ENCODE measurements at regions not wholly inside any gene's neighbourhood (a gene's known extent, or its start where the extent isn't known, plus 50 kb on each side); places are given as distances from the start of the nearest gene placed in this dataset.

DNA sequence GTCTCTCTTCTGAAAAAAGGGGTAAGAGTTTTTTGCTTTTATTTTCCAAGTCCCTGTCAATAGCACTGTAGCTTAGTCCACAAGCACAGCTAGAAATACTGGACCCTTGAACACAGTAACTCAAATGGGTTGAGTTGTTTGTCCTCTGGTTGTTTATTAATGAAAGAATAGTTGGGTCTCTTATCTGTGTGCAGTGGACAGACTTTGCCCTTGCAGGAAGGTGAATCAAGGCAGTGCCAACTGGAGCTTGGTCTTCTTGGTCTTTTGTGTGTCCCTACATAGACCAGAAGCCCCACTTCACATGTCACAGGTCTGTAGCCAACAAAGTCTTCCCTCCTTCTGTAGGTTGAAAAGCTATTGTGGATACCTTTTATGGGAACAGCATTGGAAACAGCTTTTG, 322.0 kb downstream of the AACS start:
- intact Hi-C loops (cut with DNase I): no loop called here
- Histone ChIP-seq H3K27ac (no peak overlapping the region), H3K4me1 (replicated peaks) (no peaks in the 10 kb centered on the region), H3K9me3 (no peaks in the 10 kb centered on the region), H3K4me3 (no peak overlapping the region), H3K36me3 (no peaks in the 10 kb centered on the region), H3K27me3 (replicated peaks; ENCODE audit: insufficient read depth) (no peaks in the 10 kb centered on the region)
- DNase-seq (ENCODE audit: low spot score): no peak
- TF ChIP-seq, protein P1, sequence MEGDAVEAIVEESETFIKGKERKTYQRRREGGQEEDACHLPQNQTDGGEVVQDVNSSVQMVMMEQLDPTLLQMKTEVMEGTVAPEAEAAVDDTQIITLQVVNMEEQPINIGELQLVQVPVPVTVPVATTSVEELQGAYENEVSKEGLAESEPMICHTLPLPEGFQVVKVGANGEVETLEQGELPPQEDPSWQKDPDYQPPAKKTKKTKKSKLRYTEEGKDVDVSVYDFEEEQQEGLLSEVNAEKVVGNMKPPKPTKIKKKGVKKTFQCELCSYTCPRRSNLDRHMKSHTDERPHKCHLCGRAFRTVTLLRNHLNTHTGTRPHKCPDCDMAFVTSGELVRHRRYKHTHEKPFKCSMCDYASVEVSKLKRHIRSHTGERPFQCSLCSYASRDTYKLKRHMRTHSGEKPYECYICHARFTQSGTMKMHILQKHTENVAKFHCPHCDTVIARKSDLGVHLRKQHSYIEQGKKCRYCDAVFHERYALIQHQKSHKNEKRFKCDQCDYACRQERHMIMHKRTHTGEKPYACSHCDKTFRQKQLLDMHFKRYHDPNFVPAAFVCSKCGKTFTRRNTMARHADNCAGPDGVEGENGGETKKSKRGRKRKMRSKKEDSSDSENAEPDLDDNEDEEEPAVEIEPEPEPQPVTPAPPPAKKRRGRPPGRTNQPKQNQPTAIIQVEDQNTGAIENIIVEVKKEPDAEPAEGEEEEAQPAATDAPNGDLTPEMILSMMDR (IDR thresholded peaks at IDR 0.05): no peak
- TF ChIP-seq POLR2AphosphoS5 (IDR thresholded peaks at IDR 0.05): no peak
- no peak for TF ChIP-seq POLR2A (IDR thresholded peaks at IDR 0.05)

DNA sequence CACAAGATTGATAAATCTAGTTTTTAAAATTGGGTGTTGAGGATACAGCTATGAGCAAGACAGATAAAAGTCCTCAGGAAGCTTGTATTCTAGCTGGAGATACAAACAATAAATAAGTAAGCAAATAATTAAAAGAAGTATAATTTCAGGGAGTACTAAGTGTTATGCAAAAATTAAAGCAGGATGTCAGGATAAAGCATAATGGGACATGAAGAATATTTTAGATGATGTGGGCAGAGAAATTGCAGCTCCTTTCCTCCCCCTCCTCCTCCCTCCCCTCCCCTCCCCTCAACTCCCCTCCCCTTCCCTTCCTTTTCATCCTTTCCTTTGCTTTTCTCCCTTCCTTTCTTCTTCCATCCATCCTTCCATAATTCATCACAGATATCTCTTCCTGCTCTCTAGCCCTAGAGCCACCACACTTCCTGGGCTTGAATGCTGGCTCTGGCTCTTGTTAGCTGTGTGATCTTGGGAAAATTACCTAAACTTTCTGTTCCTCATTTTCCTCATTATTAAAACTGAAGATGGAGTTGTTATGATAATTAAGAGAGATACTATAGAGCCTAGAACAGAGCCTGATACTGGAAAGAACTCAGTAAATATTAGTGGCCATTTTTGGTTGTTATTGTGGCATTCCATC, 323.9 kb downstream of the AACS start:
- H3K27me3 ChIP-seq (replicated peaks; ENCODE audit: insufficient read depth): no peaks in the 10 kb centered on the region
- H3K36me3 ChIP-seq: no peaks in the 10 kb centered on the region
- no peaks in the 10 kb centered on the region for H3K9me3 ChIP-seq
- H3K27ac ChIP-seq: no peak overlapping the region
- no peak for TF ChIP-seq POLR2AphosphoS5 (IDR thresholded peaks at IDR 0.05)
- no peak for TF ChIP-seq POLR2A (IDR thresholded peaks at IDR 0.05)
- TF ChIP-seq, protein P1 (IDR thresholded peaks at IDR 0.05): no peak
- intact Hi-C loops (cut with DNase I): no loop called here
- DNase-seq (ENCODE audit: low spot score): no peak
- H3K4me3 ChIP-seq: no peak overlapping the region
- H3K4me1 ChIP-seq (replicated peaks): no peaks in the 10 kb centered on the region

DNA sequence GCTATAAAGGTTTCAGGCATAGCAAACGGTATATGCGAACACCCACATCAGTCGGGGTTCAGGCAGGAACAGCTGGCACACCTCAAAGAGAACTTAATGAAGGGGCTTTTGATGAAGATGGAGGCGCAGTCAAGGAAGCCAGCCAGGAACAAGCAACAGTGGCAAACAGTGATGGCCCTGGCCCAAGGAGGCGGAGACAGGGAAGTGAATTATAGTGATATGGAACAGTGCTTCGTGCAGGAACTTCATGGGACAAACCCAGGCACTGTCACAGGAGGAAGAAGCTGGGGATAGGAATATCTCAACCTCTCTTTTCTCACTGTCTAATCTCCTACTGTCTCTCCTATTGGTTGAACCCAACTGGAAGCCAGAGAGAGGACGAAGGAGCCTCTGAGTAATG, 328.3 kb downstream of the AACS start:
- DNase-seq (ENCODE audit: low spot score): no peak
- H3K36me3 ChIP-seq: no peaks in the 10 kb centered on the region
- no peaks in the 10 kb centered on the region for H3K4me1 ChIP-seq (replicated peaks)
- WGBS: 66% methylated on average over 7 of the region's 7 CpGs
- no peak overlapping the region for H3K27ac ChIP-seq
- intact Hi-C loops (cut with DNase I): no loop called here
- H3K27me3 ChIP-seq (replicated peaks; ENCODE audit: insufficient read depth): no peaks in the 10 kb centered on the region
- no peaks in the 10 kb centered on the region for H3K9me3 ChIP-seq
- no peak for TF ChIP-seq POLR2AphosphoS5 (IDR thresholded peaks at IDR 0.05)
- TF ChIP-seq, protein P1 (IDR thresholded peaks at IDR 0.05): no peak
- no peak for TF ChIP-seq POLR2A (IDR thresholded peaks at IDR 0.05)
- no peak overlapping the region for H3K4me3 ChIP-seq

DNA sequence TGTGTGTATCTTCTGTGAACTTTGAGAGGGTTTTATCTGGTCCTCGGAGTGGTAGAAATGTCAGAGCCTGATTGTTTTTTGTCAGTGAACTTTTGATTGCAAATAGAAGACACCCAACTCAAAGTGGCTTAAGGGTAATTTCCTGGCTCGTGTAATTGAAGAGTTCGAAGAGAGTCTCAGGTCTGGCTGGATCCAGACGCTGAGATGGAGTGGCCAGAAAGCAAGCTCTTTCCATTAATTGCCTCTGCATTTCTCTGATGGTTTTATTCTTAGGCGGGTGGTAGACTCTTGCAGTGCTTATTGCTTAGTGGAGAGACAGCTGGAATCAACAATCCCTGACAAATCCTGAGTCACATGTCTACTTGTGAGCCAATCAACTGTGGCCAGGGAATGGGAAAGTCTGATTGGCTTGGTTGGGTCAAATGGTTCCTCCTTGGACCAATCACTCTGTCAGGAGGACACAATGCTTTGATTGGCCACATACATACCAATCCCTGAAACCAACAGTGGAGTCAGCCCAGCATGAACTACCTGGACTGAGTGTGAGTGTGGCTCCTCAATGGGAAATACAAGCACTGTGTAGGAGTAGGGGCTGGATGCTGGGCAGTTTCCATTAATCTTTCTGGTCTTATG, 330.5 kb downstream of the AACS start:
- WGBS: 85% methylated on average over 5 of the region's 5 CpGs
- TF ChIP-seq POLR2AphosphoS5 (IDR thresholded peaks at IDR 0.05) (no peak), POLR2A (IDR thresholded peaks at IDR 0.05) (no peak)
- TF ChIP-seq, protein P1 (IDR thresholded peaks at IDR 0.05): no peak
- H3K27ac ChIP-seq: no peak overlapping the region
- DNase-seq (ENCODE audit: low spot score): no peak
- no peaks in the 10 kb centered on the region for H3K9me3 ChIP-seq
- H3K36me3 ChIP-seq: no peaks in the 10 kb centered on the region
- H3K4me1 ChIP-seq (replicated peaks): no peaks in the 10 kb centered on the region
- no peaks in the 10 kb centered on the region for H3K27me3 ChIP-seq (replicated peaks; ENCODE audit: insufficient read depth)
- intact Hi-C loops (cut with DNase I): no loop called here
- no peak overlapping the region for H3K4me3 ChIP-seq

DNA sequence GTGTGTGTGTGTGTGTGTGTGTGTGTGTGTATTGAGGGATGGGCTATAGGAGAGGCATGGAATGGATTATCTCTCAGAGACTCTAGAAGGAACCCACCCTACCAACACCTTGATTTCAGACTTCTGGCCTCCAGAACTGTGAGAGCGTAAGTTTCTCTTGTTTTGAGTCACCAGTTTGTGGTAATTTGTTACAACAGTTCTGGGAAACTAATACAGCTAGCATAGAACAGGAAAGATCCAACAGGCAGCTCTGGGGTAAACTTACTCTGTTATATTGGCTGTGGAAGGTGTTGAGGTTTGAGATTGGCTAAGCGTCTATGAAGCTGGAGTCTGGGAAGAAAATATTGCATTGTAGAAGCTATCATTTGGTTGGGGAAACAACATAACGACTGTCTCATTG, 334.3 kb downstream of the AACS start:
- Histone ChIP-seq H3K36me3 (no peaks in the 10 kb centered on the region), H3K4me3 (no peak overlapping the region), H3K27me3 (replicated peaks; ENCODE audit: insufficient read depth) (no peaks in the 10 kb centered on the region), H3K4me1 (replicated peaks) (no peaks in the 10 kb centered on the region), H3K27ac (no peak overlapping the region), H3K9me3 (no peaks in the 10 kb centered on the region)
- no peak for DNase-seq (ENCODE audit: low spot score)
- 84% methylated on average over 3 of the region's 3 CpGs for WGBS
- TF ChIP-seq, protein P1 (IDR thresholded peaks at IDR 0.05): no peak
- TF ChIP-seq POLR2AphosphoS5 (IDR thresholded peaks at IDR 0.05): no peak
- no peak for TF ChIP-seq POLR2A (IDR thresholded peaks at IDR 0.05)
- intact Hi-C loops (cut with DNase I): no loop called here

Measured in prostate gland (tissue), 2 donors.